ENCODE measurements at regions not wholly inside any gene's neighbourhood (a gene's known extent, or its start where the extent isn't known, plus 50 kb on each side); places are given as distances from the start of the nearest gene placed in this dataset.
"Not testable (repeated sequence)": the region's sequence is repeated elsewhere in the genome, so short reads cannot be mapped to it uniquely, and the experiment has no call there.

DNA sequence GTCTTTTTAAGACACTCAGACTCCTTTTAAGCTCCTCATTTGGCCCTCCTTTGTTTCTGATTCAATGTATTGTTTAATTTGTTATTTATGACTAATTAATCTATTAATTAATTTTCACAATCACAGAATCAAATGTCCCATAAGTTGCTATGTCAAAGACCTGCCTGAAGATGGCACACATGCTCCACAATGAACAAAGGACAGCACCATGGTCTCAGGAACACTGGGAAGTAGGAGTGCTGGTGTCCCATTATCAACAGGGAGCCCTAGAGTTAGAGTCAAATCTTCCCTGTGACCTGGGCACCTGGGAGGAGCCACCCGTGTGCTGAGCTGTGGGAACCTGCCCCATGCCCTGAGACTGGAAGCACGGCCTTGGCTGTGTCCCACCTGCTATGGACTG is 1164.3 kb downstream of the RPIA start:
- H3K4me1 ChIP-seq (ENCODE audit: insufficient read depth, low read length); H3K4me3 ChIP-seq (ENCODE audit: low read length); H3K27me3 ChIP-seq (ENCODE audit: insufficient read depth, low read length); H3K9me3 ChIP-seq (ENCODE audit: low read depth, low read length): not testable (repeated sequence)

DNA sequence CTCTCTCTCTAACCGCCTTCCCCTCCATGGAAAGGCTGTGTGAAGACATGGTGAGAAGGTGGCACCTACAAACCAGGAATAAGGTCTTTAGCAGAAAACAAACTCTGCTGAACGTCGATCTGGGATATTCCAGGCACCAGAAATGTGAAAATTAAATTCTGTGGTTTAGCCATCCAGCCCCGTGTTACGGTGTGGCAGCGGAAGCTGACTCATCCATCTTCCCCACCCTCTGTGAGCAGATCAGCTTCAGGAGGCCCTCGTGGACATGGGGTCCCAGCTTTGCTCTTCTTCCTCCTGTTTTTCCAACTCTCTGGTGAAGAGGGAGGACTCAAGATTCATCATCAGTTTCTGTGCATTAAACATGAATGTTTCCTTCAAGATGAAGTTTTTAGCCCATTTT is 1164.8 kb downstream of the RPIA start:
- H3K9me3 ChIP-seq (ENCODE audit: low read depth, low read length); H3K27me3 ChIP-seq (ENCODE audit: insufficient read depth, low read length); H3K4me1 ChIP-seq (ENCODE audit: insufficient read depth, low read length); H3K4me3 ChIP-seq (ENCODE audit: low read length): not testable (repeated sequence)

DNA sequence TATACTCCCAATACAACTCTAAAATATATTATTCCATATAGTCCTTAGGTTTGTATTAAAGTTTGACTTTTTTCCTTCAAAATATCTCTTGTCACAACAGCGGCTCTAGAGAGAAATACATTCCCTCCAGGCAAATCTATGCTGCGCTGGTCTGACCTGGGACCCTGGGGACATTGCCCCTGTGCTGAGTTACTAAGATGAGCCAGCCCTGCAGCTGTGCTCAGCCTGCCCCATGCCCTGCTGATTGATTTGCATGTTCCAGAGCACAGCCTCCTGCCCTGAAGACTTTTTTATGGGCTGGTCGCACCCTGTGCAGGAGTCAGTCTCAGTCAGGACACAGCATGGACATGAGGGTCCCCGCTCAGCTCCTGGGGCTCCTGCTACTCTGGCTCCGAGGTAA is 1170.7 kb downstream of the RPIA start:
- H3K27me3 ChIP-seq (ENCODE audit: insufficient read depth, low read length); H3K4me3 ChIP-seq (ENCODE audit: low read length); H3K9me3 ChIP-seq (ENCODE audit: low read depth, low read length); H3K4me1 ChIP-seq (ENCODE audit: insufficient read depth, low read length): not testable (repeated sequence)

DNA sequence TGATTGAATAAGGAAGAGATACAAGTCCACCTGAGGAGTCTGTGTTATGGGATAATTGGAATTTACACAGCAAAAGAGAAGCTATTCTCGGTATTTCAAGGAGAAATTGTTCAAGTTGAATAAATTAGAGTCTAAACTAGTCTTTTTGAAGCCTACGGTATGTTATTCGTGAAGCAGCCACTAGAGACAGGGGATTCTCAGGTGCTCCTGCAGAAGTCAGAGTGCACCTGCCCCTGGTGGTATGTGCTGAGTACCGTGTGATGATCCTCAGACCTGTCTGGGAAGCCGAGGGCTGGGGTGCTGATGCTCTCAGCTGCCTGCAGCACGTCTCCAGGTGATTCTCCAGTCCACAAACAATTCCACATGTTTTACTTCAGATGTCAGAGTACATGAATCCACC is 1171.7 kb downstream of the RPIA start:
- not testable (repeated sequence) for H3K4me1 ChIP-seq (ENCODE audit: insufficient read depth, low read length); H3K4me3 ChIP-seq (ENCODE audit: low read length); H3K27me3 ChIP-seq (ENCODE audit: insufficient read depth, low read length); H3K9me3 ChIP-seq (ENCODE audit: low read depth, low read length)

DNA sequence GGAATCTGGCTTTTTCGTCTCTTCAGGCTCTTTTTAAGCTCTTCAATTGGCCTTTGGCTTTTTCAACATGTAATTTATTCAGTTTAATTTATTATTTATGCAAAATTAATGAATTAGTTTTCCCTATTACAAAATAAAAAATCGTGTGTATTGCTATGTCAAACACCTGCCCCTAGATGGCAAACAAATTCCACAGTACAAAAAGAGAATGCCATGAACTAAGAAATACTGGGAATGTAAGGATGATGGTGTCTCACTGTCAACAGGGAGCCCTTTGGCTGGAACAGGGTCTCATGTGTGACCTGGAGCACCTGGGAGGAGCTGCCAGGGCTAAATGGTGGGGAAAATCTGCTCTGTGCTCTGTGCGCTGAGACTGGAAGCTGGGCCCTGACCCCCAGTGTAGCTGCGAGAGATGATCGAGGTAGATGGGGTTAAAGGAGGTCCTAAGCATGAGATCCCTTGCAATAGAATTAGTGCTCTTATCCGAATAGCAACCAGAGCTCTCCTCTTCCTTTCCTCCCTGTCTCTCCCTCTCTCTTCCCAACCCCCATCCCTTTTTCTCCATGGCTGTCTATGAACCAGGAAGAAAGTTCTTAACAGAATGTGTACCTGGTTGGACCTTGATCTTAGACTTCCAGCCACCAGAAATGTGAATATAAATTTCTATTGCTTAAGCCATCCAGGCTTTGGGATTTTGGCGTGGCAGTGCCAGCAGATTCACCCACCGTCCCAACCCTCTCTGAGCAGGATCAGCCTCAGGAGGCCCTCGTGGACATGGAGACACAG is 1183.5 kb downstream of the RPIA start:
- H3K27me3 ChIP-seq (ENCODE audit: insufficient read depth, low read length); H3K4me1 ChIP-seq (ENCODE audit: insufficient read depth, low read length); H3K4me3 ChIP-seq (ENCODE audit: low read length); H3K9me3 ChIP-seq (ENCODE audit: low read depth, low read length): not testable (repeated sequence)

DNA sequence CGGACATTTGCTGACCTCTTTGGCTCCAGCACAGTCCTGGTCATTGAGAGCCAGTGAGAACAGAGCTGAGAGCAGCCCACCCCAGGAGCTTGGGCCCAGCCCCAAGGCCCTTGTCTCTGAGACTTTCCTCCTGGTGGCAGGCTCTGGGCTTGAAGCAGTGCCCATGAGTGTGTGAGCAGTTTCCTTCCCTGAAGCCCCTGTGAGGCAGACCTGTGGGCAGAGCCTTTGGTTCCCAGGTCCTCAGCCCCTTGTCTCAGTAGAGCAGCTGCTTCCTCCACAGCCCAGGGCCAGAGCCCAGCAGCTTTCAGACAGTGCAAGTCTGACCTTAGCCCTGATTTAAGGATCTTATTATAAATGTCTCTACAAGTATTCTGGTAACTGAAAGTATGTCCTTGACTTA is 1185.0 kb downstream of the RPIA start:
- H3K9me3 ChIP-seq (ENCODE audit: low read depth, low read length); H3K27me3 ChIP-seq (ENCODE audit: insufficient read depth, low read length); H3K4me1 ChIP-seq (ENCODE audit: insufficient read depth, low read length); H3K4me3 ChIP-seq (ENCODE audit: low read length): not testable (repeated sequence)

DNA sequence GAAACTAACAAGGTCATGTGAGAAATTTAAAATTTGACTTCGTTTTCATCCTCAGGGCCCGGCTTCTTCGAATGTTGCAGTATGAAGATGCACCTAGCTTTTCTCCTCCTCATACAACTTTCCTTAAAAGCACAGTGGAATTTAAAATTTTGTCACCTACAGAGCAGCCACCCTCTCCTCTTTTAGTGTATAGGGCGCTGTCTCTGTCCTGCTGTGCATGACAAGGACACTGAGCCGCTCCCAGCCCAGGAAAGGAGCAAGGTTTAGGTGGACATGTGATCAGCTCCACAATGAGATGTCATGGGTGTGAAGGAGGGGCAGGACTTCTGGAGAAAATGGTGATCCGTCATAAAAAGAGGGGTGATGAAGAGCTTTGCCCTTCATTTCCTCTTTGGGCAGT is 1185.4 kb downstream of the RPIA start:
- H3K4me3 ChIP-seq (ENCODE audit: low read length); H3K27me3 ChIP-seq (ENCODE audit: insufficient read depth, low read length); H3K4me1 ChIP-seq (ENCODE audit: insufficient read depth, low read length); H3K9me3 ChIP-seq (ENCODE audit: low read depth, low read length): not testable (repeated sequence)

DNA sequence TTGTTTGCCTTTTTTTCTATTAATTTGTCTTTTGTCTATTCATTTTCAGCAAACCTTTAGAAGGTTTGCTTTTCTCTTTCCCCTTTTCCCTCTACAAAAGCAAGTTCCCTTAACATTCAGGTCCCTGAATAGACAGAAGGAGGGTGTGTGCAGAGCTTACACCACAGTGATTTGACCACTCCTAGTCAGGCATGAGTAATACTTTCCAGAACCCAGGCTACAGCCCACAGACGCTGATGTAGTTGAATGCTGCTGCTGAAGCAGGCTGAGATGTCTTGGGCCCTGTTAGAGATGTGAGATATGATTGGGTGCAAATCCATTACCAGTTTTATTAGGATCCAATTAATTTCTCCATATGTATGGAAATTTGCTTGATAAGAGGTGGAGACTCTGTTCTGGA is 1191.4 kb downstream of the RPIA start:
- H3K9me3 ChIP-seq (ENCODE audit: low read depth, low read length); H3K27me3 ChIP-seq (ENCODE audit: insufficient read depth, low read length); H3K4me3 ChIP-seq (ENCODE audit: low read length); H3K4me1 ChIP-seq (ENCODE audit: insufficient read depth, low read length): not testable (repeated sequence)

DNA sequence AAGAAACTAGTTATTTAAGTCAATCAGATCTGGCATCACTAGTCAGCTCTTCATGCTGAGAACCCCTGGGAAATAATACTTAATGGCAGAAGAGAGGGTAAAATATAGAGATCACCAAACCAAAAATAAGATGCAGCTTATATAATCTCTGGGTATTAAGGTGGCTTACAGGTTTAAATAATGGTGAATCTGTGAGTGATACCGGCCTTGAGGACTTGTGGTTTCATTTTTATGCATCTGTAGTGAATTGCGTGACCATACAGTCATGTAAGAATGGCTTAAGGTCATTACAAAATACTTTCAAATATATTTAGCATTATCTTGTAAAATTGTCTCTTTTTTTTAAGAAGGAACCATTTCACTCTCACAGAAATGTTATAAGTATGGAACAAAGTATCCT is 1192.2 kb downstream of the RPIA start:
- H3K9me3 ChIP-seq (ENCODE audit: low read depth, low read length); H3K4me3 ChIP-seq (ENCODE audit: low read length); H3K4me1 ChIP-seq (ENCODE audit: insufficient read depth, low read length); H3K27me3 ChIP-seq (ENCODE audit: insufficient read depth, low read length): not testable (repeated sequence)

DNA sequence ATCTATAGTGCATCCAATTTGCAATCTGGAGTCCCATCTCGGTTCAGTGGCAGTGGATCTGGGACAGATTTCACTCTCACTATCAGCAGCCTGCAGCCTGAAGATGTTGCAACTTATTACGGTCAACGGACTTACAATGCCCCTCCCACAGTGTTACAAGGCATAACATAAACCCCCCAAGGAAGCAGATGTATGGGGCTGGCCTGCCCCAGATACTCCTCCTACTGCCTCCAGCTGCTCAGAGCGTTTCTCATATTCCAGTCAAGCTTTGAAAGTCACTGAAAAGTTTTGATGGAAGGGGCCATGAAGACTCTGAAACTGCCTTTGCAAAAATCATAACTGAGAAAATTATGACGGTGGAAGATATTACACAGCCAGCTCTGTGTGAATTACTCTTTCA is 1193.6 kb downstream of the RPIA start:
- not testable (repeated sequence) for H3K27me3 ChIP-seq (ENCODE audit: insufficient read depth, low read length); H3K4me1 ChIP-seq (ENCODE audit: insufficient read depth, low read length); H3K4me3 ChIP-seq (ENCODE audit: low read length); H3K9me3 ChIP-seq (ENCODE audit: low read depth, low read length)

DNA sequence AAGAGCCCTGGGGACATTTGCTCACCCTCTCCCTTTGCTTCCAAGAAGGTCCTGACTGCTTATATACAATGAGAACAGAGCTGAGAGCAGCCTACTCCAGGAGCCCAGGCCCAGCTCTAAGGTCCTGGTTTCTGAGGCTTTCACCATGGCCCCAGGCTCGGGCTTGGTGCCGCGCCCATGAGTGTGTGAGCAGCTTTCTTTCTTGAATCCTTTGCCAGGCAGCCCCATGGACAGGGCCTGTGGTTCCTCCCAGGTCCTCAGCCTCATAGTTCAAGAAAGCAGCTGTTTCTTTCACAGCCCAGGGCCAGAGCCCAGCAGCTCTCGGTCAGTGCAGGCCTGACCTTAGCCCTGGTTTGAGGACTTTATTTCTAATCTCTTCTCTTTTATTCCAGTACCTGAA is 1197.2 kb downstream of the RPIA start:
- H3K4me1 ChIP-seq (ENCODE audit: insufficient read depth, low read length); H3K4me3 ChIP-seq (ENCODE audit: low read length); H3K27me3 ChIP-seq (ENCODE audit: insufficient read depth, low read length); H3K9me3 ChIP-seq (ENCODE audit: low read depth, low read length): not testable (repeated sequence)

DNA sequence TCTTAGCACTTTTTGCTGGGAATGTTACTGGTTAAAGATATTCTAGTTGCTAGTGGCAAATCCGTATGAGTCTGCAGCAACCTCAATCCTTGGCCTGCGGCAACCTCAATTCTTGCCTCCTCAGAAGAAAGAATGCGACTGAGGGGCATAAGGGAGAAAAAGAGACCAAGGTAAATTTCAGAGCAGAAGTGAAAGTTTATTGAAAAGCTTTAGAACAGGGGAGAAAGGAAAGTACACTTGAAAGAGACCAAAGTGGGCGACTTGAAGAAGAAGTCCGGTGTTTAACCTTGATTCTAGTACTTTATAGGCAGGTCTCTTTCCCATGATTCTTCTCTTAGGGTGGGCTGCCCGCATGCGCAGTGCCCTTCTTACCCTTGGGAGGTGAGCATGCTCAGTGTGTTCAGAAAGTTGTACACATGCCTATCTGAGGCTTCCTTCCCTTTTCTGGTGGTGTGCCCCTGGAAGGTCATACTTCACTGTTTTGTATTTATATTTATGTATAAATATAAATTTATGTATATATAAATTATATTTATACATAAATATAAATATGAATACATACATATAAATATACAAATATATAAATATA is 1198.8 kb downstream of the RPIA start:
- H3K9me3 ChIP-seq (ENCODE audit: low read depth, low read length); H3K4me3 ChIP-seq (ENCODE audit: low read length); H3K4me1 ChIP-seq (ENCODE audit: insufficient read depth, low read length); H3K27me3 ChIP-seq (ENCODE audit: insufficient read depth, low read length): not testable (repeated sequence)

DNA sequence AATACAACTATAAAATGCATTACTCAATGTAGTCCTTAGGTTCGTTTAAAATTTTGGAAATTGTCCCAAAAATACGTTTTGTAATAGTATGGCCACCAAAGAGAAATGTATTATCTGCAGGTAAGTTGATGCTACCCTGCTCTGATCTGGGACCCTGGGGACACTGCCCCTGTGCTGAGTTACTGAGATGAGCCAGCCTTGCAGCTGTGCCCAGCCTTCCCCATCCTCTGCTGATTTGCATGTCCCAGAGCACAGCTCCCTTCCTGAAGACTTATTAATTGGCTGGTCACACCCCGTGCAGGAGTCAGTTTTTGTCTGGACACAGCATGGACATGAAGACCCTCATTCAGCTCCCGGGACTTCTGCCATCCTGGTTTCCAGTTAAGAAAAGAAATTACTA is 1203.5 kb downstream of the RPIA start:
- H3K9me3 ChIP-seq (ENCODE audit: low read depth, low read length); H3K4me3 ChIP-seq (ENCODE audit: low read length); H3K4me1 ChIP-seq (ENCODE audit: insufficient read depth, low read length); H3K27me3 ChIP-seq (ENCODE audit: insufficient read depth, low read length): not testable (repeated sequence)

DNA sequence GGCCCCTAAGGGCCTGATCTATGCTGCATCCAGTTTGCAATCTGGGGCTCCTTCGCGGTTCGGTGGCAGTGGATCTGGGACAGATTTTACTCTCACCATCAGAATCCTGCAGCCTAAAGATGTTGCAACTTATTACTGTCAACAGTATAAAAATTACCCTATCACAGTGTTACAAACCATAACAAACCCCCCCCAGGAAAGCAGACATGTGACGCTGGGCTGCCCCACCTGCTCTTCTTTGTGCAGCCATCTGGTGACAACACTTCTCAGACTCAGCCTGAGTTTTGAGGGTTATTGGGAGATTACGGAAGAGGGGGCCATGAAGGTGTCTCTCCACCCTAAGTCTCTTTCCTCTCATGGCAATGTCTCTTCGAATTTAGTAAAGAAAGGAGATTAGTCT is 1204.2 kb downstream of the RPIA start:
- not testable (repeated sequence) for H3K4me1 ChIP-seq (ENCODE audit: insufficient read depth, low read length); H3K4me3 ChIP-seq (ENCODE audit: low read length); H3K27me3 ChIP-seq (ENCODE audit: insufficient read depth, low read length); H3K9me3 ChIP-seq (ENCODE audit: low read depth, low read length)

DNA sequence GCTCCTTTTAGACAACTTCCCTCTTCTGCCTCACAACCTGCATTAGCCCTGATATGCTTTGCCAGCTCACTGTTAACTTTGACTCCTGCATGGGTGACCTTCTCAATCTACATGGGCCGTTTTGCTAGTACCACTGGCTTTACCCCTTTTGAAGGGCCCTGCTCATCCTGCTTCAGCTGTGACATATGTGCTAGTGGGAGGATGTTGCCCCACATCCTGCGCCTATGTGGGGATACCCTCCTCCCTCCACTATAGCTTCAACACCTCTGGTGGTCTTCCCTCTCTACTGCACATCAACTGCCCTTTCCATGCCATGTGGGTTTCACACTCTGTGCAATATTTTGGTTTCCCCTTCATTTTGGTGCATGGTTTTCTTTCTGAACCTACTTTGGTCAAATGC is 1235.5 kb downstream of the RPIA start:
- not testable (repeated sequence) for H3K4me1 ChIP-seq (ENCODE audit: insufficient read depth, low read length); H3K4me3 ChIP-seq (ENCODE audit: low read length); H3K27me3 ChIP-seq (ENCODE audit: insufficient read depth, low read length); H3K9me3 ChIP-seq (ENCODE audit: low read depth, low read length)

DNA sequence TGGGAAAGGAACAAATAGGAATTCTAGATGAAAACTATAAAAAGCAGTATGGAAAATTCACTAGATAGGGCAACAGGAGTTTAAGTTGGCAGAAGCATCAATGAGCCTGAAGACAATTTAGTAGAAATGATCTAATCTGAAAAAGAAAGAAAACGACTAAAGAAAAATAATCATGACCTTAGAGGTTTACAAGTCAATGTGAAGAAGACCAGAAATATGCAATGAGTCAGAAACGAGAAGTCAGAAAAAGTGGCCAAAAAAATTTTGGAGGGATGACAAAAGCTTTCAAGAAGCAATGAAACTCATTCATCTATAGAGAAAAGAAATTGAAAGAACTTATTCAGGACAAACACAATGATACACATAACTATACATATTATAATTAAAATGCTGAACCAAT is 1244.0 kb downstream of the RPIA start:
- H3K27me3 ChIP-seq (ENCODE audit: insufficient read depth, low read length); H3K9me3 ChIP-seq (ENCODE audit: low read depth, low read length); H3K4me3 ChIP-seq (ENCODE audit: low read length); H3K4me1 ChIP-seq (ENCODE audit: insufficient read depth, low read length): not testable (repeated sequence)
